Ishikawa (cell line): ENCODE measurements at regions not wholly inside any gene's neighbourhood (a gene's known extent, or its start where the extent isn't known, plus 50 kb on each side); places are given as distances from the start of the nearest gene placed in this dataset.

ENCODE experiments used
- CEBPB ChIP-seq: IDR thresholded peaks from 2 replicates; pipeline ENCODE4 v1.6.1; 2012
- CREB1 ChIP-seq: IDR thresholded peaks from 2 replicates; pipeline ENCODE4 v1.6.1; 2012; ENCODE audit warnings: low read depth
- EGR1 ChIP-seq: IDR thresholded peaks from 2 replicates; pipeline ENCODE4 v1.6.1; 2012
- EP300 ChIP-seq: IDR thresholded peaks from 2 replicates; pipeline ENCODE4 v1.6.1; 2012; ENCODE audit warnings: borderline replicate concordance
- FOXM1 ChIP-seq: IDR thresholded peaks from 2 replicates; pipeline ENCODE4 v1.6.1; 2012; ENCODE audit warnings: low read depth, borderline replicate concordance
- MAX ChIP-seq: IDR thresholded peaks from 2 replicates; pipeline ENCODE4 v1.6.1; 2012
- RAD21 ChIP-seq: IDR thresholded peaks from 2 replicates; pipeline ENCODE4 v1.6.1; 2012; ENCODE audit warnings: low read depth
- REST ChIP-seq: IDR thresholded peaks from 2 replicates; pipeline ENCODE4 v1.6.1; 2012; ENCODE audit warnings: low read depth, mild to moderate bottlenecking
- TAF1 ChIP-seq: IDR thresholded peaks from 2 replicates; pipeline ENCODE4 v1.6.1; 2012; ENCODE audit warnings: low read depth, mild to moderate bottlenecking
- TCF12 ChIP-seq: IDR thresholded peaks from 2 replicates; pipeline ENCODE4 v1.6.1; 2012; ENCODE audit warnings: low read depth
- USF1 ChIP-seq: IDR thresholded peaks from 2 replicates; pipeline ENCODE4 v1.6.1; 2012
- YY1 ChIP-seq: IDR thresholded peaks from 2 replicates; pipeline ENCODE4 v1.6.1; 2012; ENCODE audit warnings: low read depth
- ZBTB7A ChIP-seq: IDR thresholded peaks from 2 replicates; pipeline ENCODE4 v1.6.1; 2012; ENCODE audit warnings: low read depth

DNA sequence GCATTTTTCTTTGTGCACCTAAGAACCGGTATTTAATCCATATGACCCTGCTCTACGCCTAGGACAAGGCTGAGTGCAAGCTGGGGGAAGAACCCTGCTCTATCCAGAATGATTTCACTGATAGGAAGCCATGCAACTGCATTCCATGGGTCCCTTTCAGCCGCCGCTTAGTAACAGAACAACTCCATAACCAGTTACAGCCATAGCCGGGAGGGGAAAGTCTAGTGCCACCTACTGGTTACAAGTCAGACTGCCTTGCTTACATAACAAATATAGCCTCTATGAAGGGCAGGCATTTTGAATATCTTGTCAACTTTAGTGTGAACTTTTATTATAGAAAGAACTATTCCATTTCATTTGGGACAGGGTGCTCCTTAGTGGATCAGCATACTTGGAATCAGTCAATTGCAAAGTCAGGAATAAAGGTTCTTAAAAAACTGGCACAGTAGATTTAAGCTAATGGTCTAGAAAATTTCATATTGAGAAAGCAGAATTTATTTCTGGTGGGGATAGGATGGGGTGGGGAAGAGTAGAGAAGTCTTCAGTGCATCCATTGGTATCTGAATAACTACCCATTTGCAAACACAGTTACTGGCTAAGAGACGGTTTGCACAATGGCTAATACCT, 521.7 kb downstream of the ADRA2A start:
- TF ChIP-seq ZBTB7A (no peak), REST (no peak), FOXM1 (no peak), EP300 (no peak), TAF1 (no peak), MAX (no peak), USF1 (no peak), CEBPB (no peak), CREB1 (no peak), RAD21 (peak; percentile 63), TCF12 (no peak), EGR1 (no peak), YY1 (no peak)
